ENCODE measurements at regions not wholly inside any gene's neighbourhood (a gene's known extent, or its start where the extent isn't known, plus 50 kb on each side); places are given as distances from the start of the nearest gene placed in this dataset.

- no peak for TF ChIP-seq CTCF (IDR thresholded peaks at IDR 0.05)
- no peak for TF ChIP-seq POLR2A (IDR thresholded peaks at IDR 0.05)
- TF ChIP-seq POLR2AphosphoS5 (IDR thresholded peaks at IDR 0.05), result no peak
Observed at GRCh38 chr10:45179691-45180090, 135.7 kb downstream of the OR13A1 start.
